Vagina (tissue), 2 donors: ENCODE measurements at regions not wholly inside any gene's neighbourhood (a gene's known extent, or its start where the extent isn't known, plus 50 kb on each side); places are given as distances from the start of the nearest gene placed in this dataset.

ENCODE experiments used
- CTCF ChIP-seq, 3 experiments: fragments of 450-650 bp in 2 of 3; fragments of 200-600 bp in 1 of 3; sonication (generic) in 1 of 3; IDR thresholded peaks; one replicate each; pipeline ENCODE4 v1.5.1; 2017 to 2019; ENCODE audit warnings: antibody characterized with exemption in 3 of 3, mild to moderate bottlenecking in 2 of 3, moderate library complexity in 2 of 3
- POLR2A ChIP-seq, 2 donors: fragments of 450-650 bp; IDR thresholded peaks; one replicate each; pipeline ENCODE4 v1.6.1; 2017; ENCODE audit warnings: antibody characterized with exemption in 2 of 2, mild to moderate bottlenecking in 2 of 2, moderate library complexity in 2 of 2
- POLR2AphosphoS5 ChIP-seq, 2 donors: sonication (generic); formaldehyde crosslinking; IDR thresholded peaks; one replicate each; pipeline ENCODE4 v1.9.0; 2017; ENCODE audit warnings: antibody characterized with exemption in 2 of 2, mild to moderate bottlenecking in 2 of 2, low read depth in 1 of 2; ENCODE audit not compliant: insufficient read depth in 1 of 2

GRCh38 chr4:33883111-33883510 is 2361.2 kb downstream of the ARAP2 start:
- TF ChIP-seq POLR2A (IDR thresholded peaks at IDR 0.05) (no peak), POLR2AphosphoS5 (IDR thresholded peaks at IDR 0.05; ENCODE audit: insufficient read depth in 1 of 2, low read depth in 1 of 2) (no peak), CTCF (IDR thresholded peaks at IDR 0.05) (no peak)
